ENCODE measurements at regions not wholly inside any gene's neighbourhood (a gene's known extent, or its start where the extent isn't known, plus 50 kb on each side); places are given as distances from the start of the nearest gene placed in this dataset.

GRCh38 chr6:18675881-18676280 is 288.7 kb downstream of the RNF144B start:
- no peaks in the 10 kb centered on the region for H3K36me3 Mint-ChIP-seq
- H3K27me3 Mint-ChIP-seq (ENCODE audit: low read depth in 3 of 3): peaks cover 0 to 1% (median 0%) of the 10 kb centered on the region in 3 donors
- Histone ChIP-seq H3K4me1 (ENCODE audit: control insufficient read depth in 1 of 2, insufficient read depth in 2 of 2, low read length in 2 of 2) (no peaks in the 10 kb centered on the region), H3K27me3 (ENCODE audit: control insufficient read depth in 2 of 2, insufficient read depth in 2 of 2, low read length in 2 of 2) (no peaks in the 10 kb centered on the region), H3K9ac (ENCODE audit: insufficient read depth, low read length, poor library complexity, severe bottlenecking) (no peak overlapping the region), H3K79me2 (ENCODE audit: insufficient read depth, low read length) (no peaks in the 10 kb centered on the region), H3K9me3 (replicated peaks in 1 of 2; ENCODE audit: control insufficient read depth in 1 of 2, insufficient read depth in 1 of 2, low read length in 2 of 2) (no peaks in the 10 kb centered on the region), H3K27ac (ENCODE audit: low read depth in 1 of 2, low read length in 2 of 2) (no peak overlapping the region), H2AFZ (ENCODE audit: insufficient read depth, low read depth, low read length, poor library complexity, severe bottlenecking) (no peak overlapping the region), H4K20me1 (ENCODE audit: insufficient read depth, low read length) (no peaks in the 10 kb centered on the region), H3K36me3 (replicated peaks in 1 of 2; ENCODE audit: control insufficient read depth in 1 of 2, insufficient read depth in 2 of 2, low read length in 2 of 2) (no peaks in the 10 kb centered on the region), H3K4me3 (replicated peaks in 1 of 3; ENCODE audit: low read depth in 2 of 3, low read length in 3 of 3) (no peak overlapping the region), H3K4me2 (replicated peaks; ENCODE audit: extremely low read depth, low read length, poor library complexity, severe bottlenecking) (no peak overlapping the region)
- H3K9me3 Mint-ChIP-seq: peaks cover 0 to 2% (median 0%) of the 10 kb centered on the region in 7 donors
- TF ChIP-seq, protein P1, sequence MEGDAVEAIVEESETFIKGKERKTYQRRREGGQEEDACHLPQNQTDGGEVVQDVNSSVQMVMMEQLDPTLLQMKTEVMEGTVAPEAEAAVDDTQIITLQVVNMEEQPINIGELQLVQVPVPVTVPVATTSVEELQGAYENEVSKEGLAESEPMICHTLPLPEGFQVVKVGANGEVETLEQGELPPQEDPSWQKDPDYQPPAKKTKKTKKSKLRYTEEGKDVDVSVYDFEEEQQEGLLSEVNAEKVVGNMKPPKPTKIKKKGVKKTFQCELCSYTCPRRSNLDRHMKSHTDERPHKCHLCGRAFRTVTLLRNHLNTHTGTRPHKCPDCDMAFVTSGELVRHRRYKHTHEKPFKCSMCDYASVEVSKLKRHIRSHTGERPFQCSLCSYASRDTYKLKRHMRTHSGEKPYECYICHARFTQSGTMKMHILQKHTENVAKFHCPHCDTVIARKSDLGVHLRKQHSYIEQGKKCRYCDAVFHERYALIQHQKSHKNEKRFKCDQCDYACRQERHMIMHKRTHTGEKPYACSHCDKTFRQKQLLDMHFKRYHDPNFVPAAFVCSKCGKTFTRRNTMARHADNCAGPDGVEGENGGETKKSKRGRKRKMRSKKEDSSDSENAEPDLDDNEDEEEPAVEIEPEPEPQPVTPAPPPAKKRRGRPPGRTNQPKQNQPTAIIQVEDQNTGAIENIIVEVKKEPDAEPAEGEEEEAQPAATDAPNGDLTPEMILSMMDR (IDR thresholded peaks at IDR 0.05): no peak
- H3K27ac Mint-ChIP-seq: no peak overlapping the region
- no peak overlapping the region for H3K4me3 Mint-ChIP-seq
- intact Hi-C loops (cut with micrococcal nuclease): no loop called here
- no peaks in the 10 kb centered on the region for H3K4me1 Mint-ChIP-seq
- DNase-seq: no peak
- whole genome bisulfite sequencing (ENCODE audit: insufficient coverage): no CpG with 5 or more reads among the region's 2 CpGs

DNA sequence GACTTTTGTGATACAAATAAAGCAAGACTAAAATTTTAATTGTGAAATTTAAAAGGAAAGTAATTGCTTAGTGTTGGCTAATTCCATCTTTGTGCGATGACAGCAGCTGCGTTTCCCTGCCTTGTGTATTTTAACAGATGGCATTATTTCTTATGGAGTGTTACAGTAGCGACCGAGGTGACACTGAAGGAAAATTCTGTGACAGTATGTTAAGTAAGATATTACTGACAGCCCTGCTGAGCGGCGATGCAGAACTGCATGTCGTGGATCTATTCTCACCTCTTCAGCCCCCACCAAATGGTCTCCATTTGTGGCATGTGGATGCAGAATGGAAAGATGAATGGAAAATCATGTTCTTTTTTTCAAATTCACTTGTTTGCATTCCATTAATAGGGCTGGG is 289.4 kb downstream of the RNF144B start:
- H3K36me3 Mint-ChIP-seq: no peaks in the 10 kb centered on the region
- intact Hi-C loops (cut with micrococcal nuclease): no loop called here
- peaks cover 0 to 2% (median 0%) of the 10 kb centered on the region in 7 donors for H3K9me3 Mint-ChIP-seq

More for the DNA sequence above, 289.4 kb downstream of the RNF144B start:
- DNase-seq: no peak
- no peaks in the 10 kb centered on the region for H4K20me1 ChIP-seq (ENCODE audit: insufficient read depth, low read length)
- H3K27ac ChIP-seq (ENCODE audit: low read depth in 1 of 2, low read length in 2 of 2): no peak overlapping the region
- TF ChIP-seq, protein P1 (IDR thresholded peaks at IDR 0.05): no peak
- H3K4me2 ChIP-seq (replicated peaks; ENCODE audit: extremely low read depth, low read length, poor library complexity, severe bottlenecking): no peak overlapping the region
- H3K79me2 ChIP-seq (ENCODE audit: insufficient read depth, low read length): no peaks in the 10 kb centered on the region
- H3K27me3 ChIP-seq (ENCODE audit: control insufficient read depth in 2 of 2, insufficient read depth in 2 of 2, low read length in 2 of 2): no peaks in the 10 kb centered on the region
- H3K9me3 ChIP-seq (replicated peaks in 1 of 2; ENCODE audit: control insufficient read depth in 1 of 2, insufficient read depth in 1 of 2, low read length in 2 of 2): no peaks in the 10 kb centered on the region
- H3K9ac ChIP-seq (ENCODE audit: insufficient read depth, low read length, poor library complexity, severe bottlenecking): no peak overlapping the region
- no peaks in the 10 kb centered on the region for H3K4me1 Mint-ChIP-seq
- no peaks in the 10 kb centered on the region for H3K27me3 Mint-ChIP-seq (ENCODE audit: low read depth in 3 of 3)
- H3K4me3 Mint-ChIP-seq: no peak overlapping the region
- H3K36me3 ChIP-seq (replicated peaks in 1 of 2; ENCODE audit: control insufficient read depth in 1 of 2, insufficient read depth in 2 of 2, low read length in 2 of 2): no peaks in the 10 kb centered on the region
- no peak overlapping the region for H3K4me3 ChIP-seq (replicated peaks in 1 of 3; ENCODE audit: low read depth in 2 of 3, low read length in 3 of 3)
- 100% methylated on average over 2 of the region's 7 CpGs for WGBS (ENCODE audit: insufficient coverage)
- no peaks in the 10 kb centered on the region for H3K4me1 ChIP-seq (ENCODE audit: control insufficient read depth in 1 of 2, insufficient read depth in 2 of 2, low read length in 2 of 2)
- H2AFZ ChIP-seq (ENCODE audit: insufficient read depth, low read depth, low read length, poor library complexity, severe bottlenecking): no peak overlapping the region
- no peak overlapping the region for H3K27ac Mint-ChIP-seq

Measured in CD14-positive monocyte (primary cell).